HCT116 (cell line): ENCODE measurements at regions not wholly inside any gene's neighbourhood (a gene's known extent, or its start where the extent isn't known, plus 50 kb on each side); places are given as distances from the start of the nearest gene placed in this dataset.

Experiments used
- ATAC-seq: fragments of 200-7000 bp; cut with Tn5 transposase; 2 replicates; pipeline ENCODE4 v1.9.1; 2020; ENCODE audit warnings: mild to moderate bottlenecking, moderate library complexity
- BruUV-seq: library from RNA; stranded (reverse); fragments of 400-500 nt; replicated peaks from 2 replicates; lab custom pipeline; 2021; lab: Mats Ljungman, UMichigan
- CTCF ChIA-PET: fragments of 300-600 bp; sonication (Branson Sonifier 250); formaldehyde crosslinking; loops from one replicate; lab custom pipeline; 2021; ENCODE audit warnings: antibody characterized with exemption; lab: Charles Lee
- POLR2A ChIA-PET: fragments of 300-600, 350-600 bp; sonication (Branson Sonifier 250); formaldehyde crosslinking; loops from one replicate; lab custom pipeline; 2021; ENCODE audit warnings: antibody characterized with exemption; lab: Charles Lee
- RAD21 ChIA-PET, 2 experiments: fragments of 300-600 bp; sonication (Branson Sonifier 250); formaldehyde crosslinking; loops; one replicate each; lab custom pipeline; 2023; ENCODE audit warnings: low total read pairs in 2 of 2; ENCODE audit not compliant: uncharacterized antibody in 2 of 2, unreplicated experiment in 2 of 2, low non-redundant PET in 1 of 2; lab: Charles Lee
- DNase-seq: peaks from one replicate; pipeline ENCODE4 v3.0.0-alpha.2; 2010; ENCODE audit warnings: low read depth, low spot score
- H2AFZ ChIP-seq: fragments of 200-600 bp; shearing (Covaris generic), sonication (generic); 2 replicates; pipeline ENCODE4 v1.6.1; 2017; ENCODE audit warnings: low read depth, mixed run types, mixed read lengths, antibody characterized with exemption, low read length; ENCODE audit not compliant: poor library complexity, severe bottlenecking
- H3K27ac ChIP-seq: 2 replicates; pipeline ENCODE4 v1.5.1; 2012; ENCODE audit warnings: low read depth, low read length
- H3K27me3 ChIP-seq: fragments of 200-600 bp; sonication (generic); 2 replicates; pipeline ENCODE4 v1.6.1; 2016; ENCODE audit warnings: mixed run types, low read length, mixed read lengths; ENCODE audit not compliant: insufficient read depth
- H3K36me3 ChIP-seq, 2 experiments: fragments of 200-500 bp in 1 of 2; fragments of 200-600 bp in 1 of 2; sonication (Bioruptor generic) in 1 of 2; sonication (generic) in 1 of 2; 2 replicates each; pipeline versions ENCODE4 v1.5.1 to v1.6.1; 2014 to 2016; ENCODE audit warnings: low read length in 2 of 2, inconsistent platforms in 1 of 2, mixed read lengths in 1 of 2, mixed run types in 1 of 2; ENCODE audit not compliant: insufficient read depth in 2 of 2, control insufficient read depth in 1 of 2
- H3K4me1 ChIP-seq, 2 experiments: fragments of 200-600 bp in 1 of 2; sonication (generic) in 1 of 2; 2 replicates each; pipeline versions ENCODE4 v1.5.1 to v1.6.1; 2012 to 2017; ENCODE audit warnings: low read length in 2 of 2, inconsistent platforms in 1 of 2, mild to moderate bottlenecking in 1 of 2, mixed read lengths in 1 of 2, mixed run types in 1 of 2, moderate library complexity in 1 of 2; ENCODE audit not compliant: insufficient read depth in 2 of 2, control insufficient read depth in 1 of 2
- H3K4me2 ChIP-seq: fragments of 200-600 bp; sonication (generic); 2 replicates; pipeline ENCODE4 v1.6.1; 2017; ENCODE audit warnings: mixed run types, low read length, mixed read lengths
- H3K4me3 ChIP-seq, 2 experiments: fragments of 200-600 bp in 1 of 2; sonication (generic) in 1 of 2; replicated peaks in 1 of 2; 2 replicates each; pipeline ENCODE4 v1.5.1; 2011 to 2016; ENCODE audit warnings: low read length in 2 of 2, control low read depth in 1 of 2, low read depth in 1 of 2, mild to moderate bottlenecking in 1 of 2, mixed read lengths in 1 of 2, mixed run types in 1 of 2
- H3K79me2 ChIP-seq: fragments of 200-600 bp; sonication (generic); 2 replicates; pipeline ENCODE4 v1.6.1; 2017; ENCODE audit warnings: mild to moderate bottlenecking, mixed run types, low read length, moderate library complexity, mixed read lengths; ENCODE audit not compliant: insufficient read depth
- H3K9ac ChIP-seq: fragments of 200-600 bp; sonication (generic); 2 replicates; pipeline ENCODE4 v1.6.1; 2016; ENCODE audit warnings: low read length, mixed read lengths
- H3K9me2 ChIP-seq: fragments of 200-600 bp; sonication (generic), shearing (Covaris generic); 2 replicates; pipeline ENCODE4 v1.6.1; 2017; ENCODE audit warnings: mixed run types, mild to moderate bottlenecking, moderate library complexity; ENCODE audit not compliant: insufficient read depth
- H3K9me3 ChIP-seq, 2 experiments: fragments of 200-500 bp in 1 of 2; fragments of 200-600 bp in 1 of 2; sonication (Bioruptor generic) in 1 of 2; sonication (generic) in 1 of 2; 2 replicates each; pipeline ENCODE4 v1.6.1; 2014 to 2017; ENCODE audit warnings: low read length in 2 of 2, mixed read lengths in 2 of 2, inconsistent platforms in 1 of 2, low read depth in 1 of 2, mild to moderate bottlenecking in 1 of 2, mixed run types in 1 of 2, moderate library complexity in 1 of 2; ENCODE audit not compliant: control insufficient read depth in 1 of 2, insufficient read depth in 1 of 2
- H4K20me1 ChIP-seq: fragments of 200-600 bp; sonication (generic), shearing (Covaris generic); 2 replicates; pipeline ENCODE4 v1.6.1; 2017; ENCODE audit warnings: mixed run types, mild to moderate bottlenecking, moderate library complexity; ENCODE audit not compliant: insufficient read depth
- ATF3 ChIP-seq: IDR thresholded peaks from 2 replicates; pipeline ENCODE4 v1.6.1; 2012
- CEBPB ChIP-seq: IDR thresholded peaks from 2 replicates; pipeline ENCODE4 v1.6.1; 2012; ENCODE audit warnings: low read depth
- EGR1 ChIP-seq: IDR thresholded peaks from 2 replicates; pipeline ENCODE4 v1.6.1; 2012; ENCODE audit warnings: low read depth
- EZH2 ChIP-seq: fragments of 200-600 bp; sonication (generic); IDR thresholded peaks from 2 replicates; pipeline ENCODE4 v1.6.1; 2017; ENCODE audit warnings: antibody characterized with exemption, mixed run types
- EZH2phosphoT487 ChIP-seq: fragments of 200-600 bp; IDR thresholded peaks from 2 replicates; pipeline ENCODE4 v1.6.1; 2018; ENCODE audit warnings: antibody characterized with exemption, borderline replicate concordance
- FOSL1 ChIP-seq: IDR thresholded peaks from 2 replicates; pipeline ENCODE4 v1.6.1; 2012; ENCODE audit warnings: low read depth
- JUND ChIP-seq: IDR thresholded peaks from 2 replicates; pipeline ENCODE4 v1.6.1; 2012
- POLR2A ChIP-seq: IDR thresholded peaks from 2 replicates; pipeline ENCODE4 v1.7.0; 2011; ENCODE audit warnings: borderline replicate concordance; ENCODE audit not compliant: insufficient read depth, insufficient read length; ENCODE audit errors: extremely low read depth
- POLR2AphosphoS5 ChIP-seq: IDR thresholded peaks from 2 replicates; pipeline ENCODE4 v1.6.1; 2011; ENCODE audit warnings: mild to moderate bottlenecking, low read depth, low read length, moderate library complexity
- RAD21 ChIP-seq: IDR thresholded peaks from 2 replicates; pipeline ENCODE4 v1.6.1; 2012; ENCODE audit warnings: low read depth, mild to moderate bottlenecking
- SIN3A ChIP-seq: IDR thresholded peaks from 2 replicates; pipeline ENCODE4 v1.6.1; 2012; ENCODE audit warnings: low read depth
- SP1 ChIP-seq: IDR thresholded peaks from 2 replicates; pipeline ENCODE4 v1.6.1; 2012; ENCODE audit warnings: low read depth
- SRF ChIP-seq: IDR thresholded peaks from 2 replicates; pipeline ENCODE4 v1.6.1; 2012; ENCODE audit warnings: low read depth
- TCF7L2 ChIP-seq: IDR thresholded peaks from 2 replicates; pipeline ENCODE4 v1.7.0; 2011; ENCODE audit warnings: borderline replicate concordance, inconsistent platforms; ENCODE audit not compliant: insufficient read depth, insufficient read length; ENCODE audit errors: extremely low read depth
- YY1 ChIP-seq: IDR thresholded peaks from 2 replicates; pipeline ENCODE4 v1.6.1; 2011; ENCODE audit warnings: low read length, low read depth, moderate library complexity, mild to moderate bottlenecking; ENCODE audit not compliant: insufficient replicate concordance; ENCODE audit errors: extremely low read depth
- intact Hi-C: fragments of 100-400 bp; cut with micrococcal nuclease; formaldehyde crosslinking; loops from 2 replicates; pipeline ENCODE4 v1.10.0; 2022
- TF ChIP-seq, protein P1 (sequence below), 3 experiments: fragments of 200-600 bp in 1 of 3; sonication (generic) in 1 of 3; IDR thresholded peaks in 2 of 3; conservative IDR thresholded peaks in 1 of 3; 2 replicates each; pipeline ENCODE4 v1.5.1; 2012 to 2017; ENCODE audit warnings: low read depth in 2 of 3, low read length in 2 of 3, antibody characterized with exemption in 1 of 3, borderline replicate concordance in 1 of 3, control low read depth in 1 of 3, mild to moderate bottlenecking in 1 of 3, mixed read lengths in 1 of 3, mixed run types in 1 of 3, moderate library complexity in 1 of 3; ENCODE audit not compliant: insufficient read depth in 1 of 3
- TF ChIP-seq, protein P2 (sequence below): IDR thresholded peaks from 2 replicates; pipeline ENCODE4 v1.6.1; 2012
- TF ChIP-seq, protein P3 (sequence below): IDR thresholded peaks from 2 replicates; pipeline ENCODE4 v1.6.1; 2011; ENCODE audit warnings: mild to moderate bottlenecking, low read length, moderate library complexity; ENCODE audit not compliant: insufficient replicate concordance; ENCODE audit errors: extremely low read depth

DNA sequence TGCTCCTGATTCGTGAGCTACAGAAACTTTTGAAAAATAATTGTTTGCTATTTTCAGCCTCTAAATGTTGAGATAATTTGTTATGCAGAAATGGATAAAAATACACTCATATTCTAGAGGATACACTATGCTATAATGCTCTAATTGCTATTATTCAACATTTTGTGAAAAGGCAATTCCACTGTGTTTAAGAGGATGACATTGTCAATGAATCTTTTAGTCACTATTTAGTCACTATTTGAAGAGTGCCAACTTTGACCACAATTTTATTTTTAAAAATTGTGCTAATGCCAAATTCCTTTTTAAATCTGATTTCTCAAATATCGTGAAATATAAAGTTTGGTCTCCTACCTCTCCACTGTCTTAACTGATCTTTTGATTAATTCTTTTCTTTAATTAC is 604.9 kb upstream of the KCNMB2 start (continued):
- TF ChIP-seq, protein P1, sequence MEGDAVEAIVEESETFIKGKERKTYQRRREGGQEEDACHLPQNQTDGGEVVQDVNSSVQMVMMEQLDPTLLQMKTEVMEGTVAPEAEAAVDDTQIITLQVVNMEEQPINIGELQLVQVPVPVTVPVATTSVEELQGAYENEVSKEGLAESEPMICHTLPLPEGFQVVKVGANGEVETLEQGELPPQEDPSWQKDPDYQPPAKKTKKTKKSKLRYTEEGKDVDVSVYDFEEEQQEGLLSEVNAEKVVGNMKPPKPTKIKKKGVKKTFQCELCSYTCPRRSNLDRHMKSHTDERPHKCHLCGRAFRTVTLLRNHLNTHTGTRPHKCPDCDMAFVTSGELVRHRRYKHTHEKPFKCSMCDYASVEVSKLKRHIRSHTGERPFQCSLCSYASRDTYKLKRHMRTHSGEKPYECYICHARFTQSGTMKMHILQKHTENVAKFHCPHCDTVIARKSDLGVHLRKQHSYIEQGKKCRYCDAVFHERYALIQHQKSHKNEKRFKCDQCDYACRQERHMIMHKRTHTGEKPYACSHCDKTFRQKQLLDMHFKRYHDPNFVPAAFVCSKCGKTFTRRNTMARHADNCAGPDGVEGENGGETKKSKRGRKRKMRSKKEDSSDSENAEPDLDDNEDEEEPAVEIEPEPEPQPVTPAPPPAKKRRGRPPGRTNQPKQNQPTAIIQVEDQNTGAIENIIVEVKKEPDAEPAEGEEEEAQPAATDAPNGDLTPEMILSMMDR (IDR thresholded peaks at IDR 0.05 in 2 of 3, conservative IDR thresholded peaks at IDR 0.05 in 1 of 3; ENCODE audit: borderline replicate concordance in 1 of 3, insufficient read depth in 1 of 3, low read depth in 2 of 3, low read length in 2 of 3), result no peak
- no peak for TF ChIP-seq ATF3
- TF ChIP-seq, all 23 proteins: peak for 0

DNA sequence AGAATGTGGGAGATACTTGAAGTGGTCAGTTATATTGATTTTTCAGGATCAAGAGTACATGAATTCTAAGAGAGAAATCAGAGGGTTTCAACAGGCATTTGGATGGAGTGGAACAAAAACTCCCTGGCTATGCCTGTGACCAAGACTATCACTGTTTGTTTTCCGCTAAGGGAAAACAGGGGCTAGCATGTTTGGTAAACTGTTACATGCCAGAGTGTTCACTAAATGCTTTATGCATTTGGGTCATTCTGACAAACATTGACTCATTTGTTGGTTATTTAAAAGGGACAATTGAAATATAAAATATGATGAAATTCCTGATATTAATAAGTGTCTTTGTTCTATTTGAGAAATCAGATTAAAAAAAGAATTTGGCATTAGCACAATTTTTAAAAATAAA is 603.9 kb upstream of the KCNMB2 start:
- CTCF ChIA-PET, result no interaction called here
- BruUV-seq, result no TSS peak
- DNase-seq (no peak), ATAC-seq (no peak)
- no peaks in the 10 kb centered on the region for H3K9me2 ChIP-seq
- intact Hi-C loops, result no loop called here
- H3K9ac ChIP-seq, result no peak overlapping the region
- H3K4me1 ChIP-seq, result no peaks in the 10 kb centered on the region
- no peaks in the 10 kb centered on the region for H4K20me1 ChIP-seq
- H3K4me3 ChIP-seq, result no peak overlapping the region
- no peak overlapping the region for H3K27ac ChIP-seq
- no peaks in the 10 kb centered on the region for H3K27me3 ChIP-seq
- RAD21 ChIA-PET, result no interaction called here
- H3K79me2 ChIP-seq, result no peaks in the 10 kb centered on the region
- POLR2A ChIA-PET, result no interaction called here
- H2AFZ ChIP-seq, result no peak overlapping the region
- no peak for TF ChIP-seq CEBPB
- no peak for TF ChIP-seq SP1
- TF ChIP-seq, protein P2, sequence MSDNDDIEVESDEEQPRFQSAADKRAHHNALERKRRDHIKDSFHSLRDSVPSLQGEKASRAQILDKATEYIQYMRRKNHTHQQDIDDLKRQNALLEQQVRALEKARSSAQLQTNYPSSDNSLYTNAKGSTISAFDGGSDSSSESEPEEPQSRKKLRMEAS, result no peak
- TF ChIP-seq RAD21, result no peak
- TF ChIP-seq TCF7L2, result no peak
- TF ChIP-seq SIN3A, result no peak
- no peak for TF ChIP-seq POLR2AphosphoS5
- no peak for TF ChIP-seq EZH2
- no peak for TF ChIP-seq POLR2A
- TF ChIP-seq YY1, result no peak
- TF ChIP-seq, protein P1 (IDR thresholded peaks at IDR 0.05 in 2 of 3, conservative IDR thresholded peaks at IDR 0.05 in 1 of 3; ENCODE audit: borderline replicate concordance in 1 of 3, insufficient read depth in 1 of 3, low read depth in 2 of 3, low read length in 2 of 3), result no peak
- no peak for TF ChIP-seq EGR1
- no peak for TF ChIP-seq JUND
- TF ChIP-seq, protein P3, sequence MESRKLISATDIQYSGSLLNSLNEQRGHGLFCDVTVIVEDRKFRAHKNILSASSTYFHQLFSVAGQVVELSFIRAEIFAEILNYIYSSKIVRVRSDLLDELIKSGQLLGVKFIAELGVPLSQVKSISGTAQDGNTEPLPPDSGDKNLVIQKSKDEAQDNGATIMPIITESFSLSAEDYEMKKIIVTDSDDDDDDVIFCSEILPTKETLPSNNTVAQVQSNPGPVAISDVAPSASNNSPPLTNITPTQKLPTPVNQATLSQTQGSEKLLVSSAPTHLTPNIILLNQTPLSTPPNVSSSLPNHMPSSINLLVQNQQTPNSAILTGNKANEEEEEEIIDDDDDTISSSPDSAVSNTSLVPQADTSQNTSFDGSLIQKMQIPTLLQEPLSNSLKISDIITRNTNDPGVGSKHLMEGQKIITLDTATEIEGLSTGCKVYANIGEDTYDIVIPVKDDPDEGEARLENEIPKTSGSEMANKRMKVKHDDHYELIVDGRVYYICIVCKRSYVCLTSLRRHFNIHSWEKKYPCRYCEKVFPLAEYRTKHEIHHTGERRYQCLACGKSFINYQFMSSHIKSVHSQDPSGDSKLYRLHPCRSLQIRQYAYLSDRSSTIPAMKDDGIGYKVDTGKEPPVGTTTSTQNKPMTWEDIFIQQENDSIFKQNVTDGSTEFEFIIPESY, result no peak
- TF ChIP-seq ATF3, result no peak
- no peak for TF ChIP-seq FOSL1
- no peak for TF ChIP-seq SRF
- no peak for TF ChIP-seq EZH2phosphoT487
- no peaks in the 10 kb centered on the region for H3K36me3 ChIP-seq
- no peak overlapping the region for H3K4me2 ChIP-seq
- no peaks in the 10 kb centered on the region for H3K9me3 ChIP-seq
